Neural cell (in vitro differentiated cells): ENCODE measurements at regions not wholly inside any gene's neighbourhood (a gene's known extent, or its start where the extent isn't known, plus 50 kb on each side); places are given as distances from the start of the nearest gene placed in this dataset.
A peak's percentile ranks its signal among the peaks of the same experiment; 100 is the strongest.

ENCODE experiments used
- H2AFZ ChIP-seq: fragments of 200-600, 300-800 bp; sonication (generic), shearing (Covaris generic); 2 replicates; pipeline ENCODE4 v1.6.0; 2014; ENCODE audit warnings: low read depth, mild to moderate bottlenecking, antibody characterized with exemption, low read length, moderate library complexity
- H3F3A ChIP-seq: fragments of 200-600 bp; shearing (Covaris generic); 2 replicates; pipeline ENCODE4 v1.6.1; 2016; ENCODE audit warnings: mild to moderate bottlenecking, moderate library complexity, mixed read lengths, antibody characterized with exemption, low read length; ENCODE audit not compliant: insufficient read depth, poor library complexity, severe bottlenecking
- H3K27ac ChIP-seq: fragments of 200-600, 300-800 bp; sonication (generic), shearing (Covaris generic); 2 replicates; pipeline ENCODE4 v1.5.1; 2014; ENCODE audit warnings: mild to moderate bottlenecking, low read length, moderate library complexity
- H3K27me3 ChIP-seq: fragments of 300-800, 200-600 bp; sonication (generic), shearing (Covaris generic); 2 replicates; pipeline ENCODE4 v1.6.0; 2014; ENCODE audit warnings: mild to moderate bottlenecking, low read depth, low read length, moderate library complexity; ENCODE audit not compliant: insufficient read depth
- H3K36me3 ChIP-seq: fragments of 300-800, 200-600 bp; sonication (generic), shearing (Covaris generic); 2 replicates; pipeline ENCODE4 v1.5.1; 2014; ENCODE audit warnings: mild to moderate bottlenecking, antibody characterized with exemption, low read length, moderate library complexity; ENCODE audit not compliant: insufficient read depth
- H3K4me2 ChIP-seq: fragments of 300-800, 200-600 bp; sonication (generic), shearing (Covaris generic); 2 replicates; pipeline ENCODE4 v1.6.0; 2014; ENCODE audit warnings: mild to moderate bottlenecking, low read length
- H3K4me3 ChIP-seq: fragments of 300-800, 200-600 bp; sonication (generic), shearing (Covaris generic); 2 replicates; pipeline ENCODE4 v1.5.1; 2014; ENCODE audit warnings: mild to moderate bottlenecking, low read length, moderate library complexity
- H3K79me2 ChIP-seq: fragments of 200-600 bp; shearing (Covaris generic); replicated peaks from 2 replicates; pipeline ENCODE4 v1.6.0; 2014; ENCODE audit warnings: mild to moderate bottlenecking, low read length, moderate library complexity; ENCODE audit not compliant: insufficient read depth
- H3K9ac ChIP-seq: fragments of 300-800, 200-600 bp; sonication (generic), shearing (Covaris generic); 2 replicates; pipeline ENCODE4 v1.6.1; 2016; ENCODE audit warnings: mild to moderate bottlenecking, low read length, mixed read lengths
- H3K9me2 ChIP-seq: fragments of 200-600 bp; shearing (Covaris generic); 2 replicates; pipeline ENCODE4 v1.6.1; 2016; ENCODE audit warnings: mild to moderate bottlenecking, low read length, mixed read lengths; ENCODE audit not compliant: insufficient read depth
- H3K9me3 ChIP-seq: fragments of 200-600, 300-800 bp; sonication (generic), shearing (Covaris generic); 2 replicates; pipeline ENCODE4 v1.6.1; 2016; ENCODE audit warnings: mild to moderate bottlenecking, mixed run types, low read length, moderate library complexity, mixed read lengths
- H4K20me1 ChIP-seq: fragments of 200-600 bp; shearing (Covaris generic); 2 replicates; pipeline ENCODE4 v1.6.1; 2016; ENCODE audit warnings: mild to moderate bottlenecking, mixed run types; ENCODE audit not compliant: insufficient read depth
- EP300 ChIP-seq: fragments of 450-650 bp; conservative IDR thresholded peaks from 2 replicates; pipeline ENCODE4 v1.6.1; 2014; ENCODE audit warnings: antibody characterized with exemption, mild to moderate bottlenecking, moderate library complexity; ENCODE audit not compliant: poor library complexity, severe bottlenecking
- EZH2 ChIP-seq: fragments of 200-600, 300-800 bp; shearing (Covaris generic), sonication (generic); IDR thresholded peaks from 2 replicates; pipeline ENCODE4 v1.6.1; 2014; ENCODE audit warnings: antibody characterized with exemption, low read length, borderline replicate concordance, mild to moderate bottlenecking; ENCODE audit not compliant: insufficient read depth, poor library complexity, severe bottlenecking
- MXI1 ChIP-seq: fragments of 450-650 bp; conservative IDR thresholded peaks from 2 replicates; pipeline ENCODE4 v1.6.1; 2014; ENCODE audit warnings: antibody characterized with exemption, mild to moderate bottlenecking; ENCODE audit not compliant: poor library complexity, severe bottlenecking
- POLR2AphosphoS5 ChIP-seq: IDR thresholded peaks from 2 replicates; pipeline ENCODE4 v1.6.1; 2012
- RAD21 ChIP-seq: fragments of 450-650 bp; conservative IDR thresholded peaks from 2 replicates; pipeline ENCODE4 v1.6.1; 2014; ENCODE audit warnings: antibody characterized with exemption, mild to moderate bottlenecking, moderate library complexity
- SMC3 ChIP-seq: fragments of 450-650 bp; conservative IDR thresholded peaks from 2 replicates; pipeline ENCODE4 v1.6.1; 2014; ENCODE audit warnings: antibody characterized with exemption, mild to moderate bottlenecking, moderate library complexity; ENCODE audit not compliant: poor library complexity
- TAF1 ChIP-seq: IDR thresholded peaks from 2 replicates; pipeline ENCODE4 v1.6.1; 2012; ENCODE audit warnings: low read depth
- TF ChIP-seq, protein P1 (sequence below): IDR thresholded peaks from 2 replicates; pipeline ENCODE4 v1.6.1; 2012; ENCODE audit warnings: borderline replicate concordance
- TF ChIP-seq, protein P2 (sequence below): fragments of 450-650 bp; IDR thresholded peaks from 2 replicates; pipeline ENCODE4 v1.5.1; 2014; ENCODE audit warnings: antibody characterized with exemption, mild to moderate bottlenecking, moderate library complexity; ENCODE audit not compliant: poor library complexity, severe bottlenecking

DNA sequence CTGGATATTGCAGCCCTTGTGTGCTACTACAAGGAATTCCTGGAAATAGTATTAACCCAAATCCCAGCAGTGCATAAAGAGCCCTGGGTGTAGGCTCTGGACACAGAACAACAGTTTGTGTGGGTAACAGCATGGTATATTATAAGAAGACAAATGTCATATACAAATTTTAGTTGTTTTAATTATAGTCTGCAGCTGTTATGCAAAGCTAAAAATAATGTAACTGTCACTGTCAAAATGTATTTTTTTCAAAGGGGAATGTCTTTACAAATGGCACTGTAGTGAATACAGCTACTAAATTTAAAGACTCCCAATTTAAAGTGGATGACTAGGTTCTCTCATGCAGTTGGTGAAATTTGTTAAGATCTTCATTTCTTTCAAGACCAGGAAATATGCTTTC, 339.0 kb downstream of the GPR37 start:
- H3K4me3 ChIP-seq = no peak overlapping the region
- H3K36me3 ChIP-seq = no peaks in the 10 kb centered on the region
- H3K27ac ChIP-seq = no peak overlapping the region
- no peaks in the 10 kb centered on the region for H3K9me3 ChIP-seq
- TF ChIP-seq EZH2 (no peak), RAD21 (no peak), POLR2AphosphoS5 (no peak), TAF1 (no peak), SMC3 (no peak), EP300 (no peak), MXI1 (no peak)
- TF ChIP-seq, protein P1, sequence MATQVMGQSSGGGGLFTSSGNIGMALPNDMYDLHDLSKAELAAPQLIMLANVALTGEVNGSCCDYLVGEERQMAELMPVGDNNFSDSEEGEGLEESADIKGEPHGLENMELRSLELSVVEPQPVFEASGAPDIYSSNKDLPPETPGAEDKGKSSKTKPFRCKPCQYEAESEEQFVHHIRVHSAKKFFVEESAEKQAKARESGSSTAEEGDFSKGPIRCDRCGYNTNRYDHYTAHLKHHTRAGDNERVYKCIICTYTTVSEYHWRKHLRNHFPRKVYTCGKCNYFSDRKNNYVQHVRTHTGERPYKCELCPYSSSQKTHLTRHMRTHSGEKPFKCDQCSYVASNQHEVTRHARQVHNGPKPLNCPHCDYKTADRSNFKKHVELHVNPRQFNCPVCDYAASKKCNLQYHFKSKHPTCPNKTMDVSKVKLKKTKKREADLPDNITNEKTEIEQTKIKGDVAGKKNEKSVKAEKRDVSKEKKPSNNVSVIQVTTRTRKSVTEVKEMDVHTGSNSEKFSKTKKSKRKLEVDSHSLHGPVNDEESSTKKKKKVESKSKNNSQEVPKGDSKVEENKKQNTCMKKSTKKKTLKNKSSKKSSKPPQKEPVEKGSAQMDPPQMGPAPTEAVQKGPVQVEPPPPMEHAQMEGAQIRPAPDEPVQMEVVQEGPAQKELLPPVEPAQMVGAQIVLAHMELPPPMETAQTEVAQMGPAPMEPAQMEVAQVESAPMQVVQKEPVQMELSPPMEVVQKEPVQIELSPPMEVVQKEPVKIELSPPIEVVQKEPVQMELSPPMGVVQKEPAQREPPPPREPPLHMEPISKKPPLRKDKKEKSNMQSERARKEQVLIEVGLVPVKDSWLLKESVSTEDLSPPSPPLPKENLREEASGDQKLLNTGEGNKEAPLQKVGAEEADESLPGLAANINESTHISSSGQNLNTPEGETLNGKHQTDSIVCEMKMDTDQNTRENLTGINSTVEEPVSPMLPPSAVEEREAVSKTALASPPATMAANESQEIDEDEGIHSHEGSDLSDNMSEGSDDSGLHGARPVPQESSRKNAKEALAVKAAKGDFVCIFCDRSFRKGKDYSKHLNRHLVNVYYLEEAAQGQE = no peak
- TF ChIP-seq, protein P2, sequence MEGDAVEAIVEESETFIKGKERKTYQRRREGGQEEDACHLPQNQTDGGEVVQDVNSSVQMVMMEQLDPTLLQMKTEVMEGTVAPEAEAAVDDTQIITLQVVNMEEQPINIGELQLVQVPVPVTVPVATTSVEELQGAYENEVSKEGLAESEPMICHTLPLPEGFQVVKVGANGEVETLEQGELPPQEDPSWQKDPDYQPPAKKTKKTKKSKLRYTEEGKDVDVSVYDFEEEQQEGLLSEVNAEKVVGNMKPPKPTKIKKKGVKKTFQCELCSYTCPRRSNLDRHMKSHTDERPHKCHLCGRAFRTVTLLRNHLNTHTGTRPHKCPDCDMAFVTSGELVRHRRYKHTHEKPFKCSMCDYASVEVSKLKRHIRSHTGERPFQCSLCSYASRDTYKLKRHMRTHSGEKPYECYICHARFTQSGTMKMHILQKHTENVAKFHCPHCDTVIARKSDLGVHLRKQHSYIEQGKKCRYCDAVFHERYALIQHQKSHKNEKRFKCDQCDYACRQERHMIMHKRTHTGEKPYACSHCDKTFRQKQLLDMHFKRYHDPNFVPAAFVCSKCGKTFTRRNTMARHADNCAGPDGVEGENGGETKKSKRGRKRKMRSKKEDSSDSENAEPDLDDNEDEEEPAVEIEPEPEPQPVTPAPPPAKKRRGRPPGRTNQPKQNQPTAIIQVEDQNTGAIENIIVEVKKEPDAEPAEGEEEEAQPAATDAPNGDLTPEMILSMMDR = no peak
- H3K9me2 ChIP-seq = peaks cover 3% of the 10 kb centered on the region
- no peak overlapping the region for H3K9ac ChIP-seq
- no peak overlapping the region for H2AFZ ChIP-seq
- no peak overlapping the region for H3K4me2 ChIP-seq
- H3F3A ChIP-seq = no peaks in the 10 kb centered on the region
- H3K79me2 ChIP-seq = no peaks in the 10 kb centered on the region
- H4K20me1 ChIP-seq = no peaks in the 10 kb centered on the region
- H3K27me3 ChIP-seq = no peaks in the 10 kb centered on the region

DNA sequence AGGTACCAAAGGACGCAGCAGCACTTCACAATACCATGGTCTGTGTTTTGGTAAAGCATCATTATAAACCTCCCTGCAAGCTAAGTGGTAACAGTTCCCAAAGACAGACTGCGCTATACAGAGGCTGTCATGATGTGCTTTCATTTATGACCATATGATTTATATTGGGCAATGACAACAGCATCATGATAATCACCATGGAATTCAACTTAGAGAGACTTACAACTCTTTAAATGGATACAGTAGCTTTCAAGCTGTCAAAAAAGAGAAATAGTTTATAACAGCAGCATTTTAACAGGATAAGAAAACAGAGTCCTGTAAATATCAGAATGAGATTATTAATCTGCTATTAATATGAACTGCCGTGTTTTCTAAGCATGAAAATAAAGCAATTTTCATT, 341.7 kb downstream of the GPR37 start:
- no peaks in the 10 kb centered on the region for H3K36me3 ChIP-seq
- no peaks in the 10 kb centered on the region for H3K9me3 ChIP-seq
- H3K27ac ChIP-seq = no peak overlapping the region
- TF ChIP-seq POLR2AphosphoS5 (peak; percentile 40), EZH2 (no peak), EP300 (peak; percentile 46)
- no peak overlapping the region for H2AFZ ChIP-seq
- H3K79me2 ChIP-seq = no peaks in the 10 kb centered on the region
- no peaks in the 10 kb centered on the region for H4K20me1 ChIP-seq
- no peak overlapping the region for H3K4me3 ChIP-seq
- H3K27me3 ChIP-seq = no peaks in the 10 kb centered on the region
- H3K9ac ChIP-seq = no peak overlapping the region
- no peaks in the 10 kb centered on the region for H3F3A ChIP-seq
- H3K9me2 ChIP-seq = peaks cover 3% of the 10 kb centered on the region
- no peak overlapping the region for H3K4me2 ChIP-seq

DNA sequence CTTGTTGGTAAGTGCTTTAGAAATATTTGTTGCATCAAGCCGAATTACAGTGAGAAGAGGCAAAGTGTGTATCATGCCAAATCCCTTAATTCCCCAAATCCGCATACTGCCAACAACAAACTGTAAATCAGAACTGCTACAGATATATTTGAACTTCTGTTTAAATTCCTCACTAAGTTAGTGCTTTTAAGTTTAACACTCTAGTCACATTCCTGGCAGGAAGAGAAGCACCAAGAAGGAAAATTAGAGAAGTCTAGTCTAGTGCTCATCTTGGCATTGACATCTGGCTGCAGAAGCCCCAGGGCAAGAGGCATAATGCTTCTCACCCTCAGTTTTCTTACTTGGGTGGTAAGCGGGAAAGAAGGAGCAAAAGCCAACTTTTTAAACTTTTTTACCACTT, 343.5 kb downstream of the GPR37 start:
- no peak for TF ChIP-seq EP300
- TF ChIP-seq POLR2AphosphoS5 = no peak
- no peak for TF ChIP-seq SMC3
- no peak for TF ChIP-seq TAF1
- TF ChIP-seq EZH2 = no peak
- no peak for TF ChIP-seq RAD21
- TF ChIP-seq, protein P2 = no peak
- TF ChIP-seq, protein P1 = no peak
- no peak for TF ChIP-seq MXI1
- H2AFZ ChIP-seq = no peak overlapping the region
- no peak overlapping the region for H3K9ac ChIP-seq
- H4K20me1 ChIP-seq = no peaks in the 10 kb centered on the region
- no peaks in the 10 kb centered on the region for H3K36me3 ChIP-seq
- H3K79me2 ChIP-seq = no peaks in the 10 kb centered on the region
- no peaks in the 10 kb centered on the region for H3F3A ChIP-seq
- no peak overlapping the region for H3K4me3 ChIP-seq
- no peak overlapping the region for H3K4me2 ChIP-seq
- H3K27me3 ChIP-seq = no peaks in the 10 kb centered on the region
- no peaks in the 10 kb centered on the region for H3K9me3 ChIP-seq
- H3K27ac ChIP-seq = no peak overlapping the region
- H3K9me2 ChIP-seq = no peaks in the 10 kb centered on the region
